ENCODE measurements at regions not wholly inside any gene's neighbourhood (a gene's known extent, or its start where the extent isn't known, plus 50 kb on each side); places are given as distances from the start of the nearest gene placed in this dataset.

- TF ChIP-seq, protein P1, sequence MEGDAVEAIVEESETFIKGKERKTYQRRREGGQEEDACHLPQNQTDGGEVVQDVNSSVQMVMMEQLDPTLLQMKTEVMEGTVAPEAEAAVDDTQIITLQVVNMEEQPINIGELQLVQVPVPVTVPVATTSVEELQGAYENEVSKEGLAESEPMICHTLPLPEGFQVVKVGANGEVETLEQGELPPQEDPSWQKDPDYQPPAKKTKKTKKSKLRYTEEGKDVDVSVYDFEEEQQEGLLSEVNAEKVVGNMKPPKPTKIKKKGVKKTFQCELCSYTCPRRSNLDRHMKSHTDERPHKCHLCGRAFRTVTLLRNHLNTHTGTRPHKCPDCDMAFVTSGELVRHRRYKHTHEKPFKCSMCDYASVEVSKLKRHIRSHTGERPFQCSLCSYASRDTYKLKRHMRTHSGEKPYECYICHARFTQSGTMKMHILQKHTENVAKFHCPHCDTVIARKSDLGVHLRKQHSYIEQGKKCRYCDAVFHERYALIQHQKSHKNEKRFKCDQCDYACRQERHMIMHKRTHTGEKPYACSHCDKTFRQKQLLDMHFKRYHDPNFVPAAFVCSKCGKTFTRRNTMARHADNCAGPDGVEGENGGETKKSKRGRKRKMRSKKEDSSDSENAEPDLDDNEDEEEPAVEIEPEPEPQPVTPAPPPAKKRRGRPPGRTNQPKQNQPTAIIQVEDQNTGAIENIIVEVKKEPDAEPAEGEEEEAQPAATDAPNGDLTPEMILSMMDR (IDR thresholded peaks at IDR 0.05; ENCODE audit: low read depth, low read length), result no peak
- no peak for DNase-seq (ENCODE audit: extremely low read depth, low read depth)
These were observed 860.0 kb upstream of the LCORL start for GRCh38 chr4:18881556-18881955.

DNA sequence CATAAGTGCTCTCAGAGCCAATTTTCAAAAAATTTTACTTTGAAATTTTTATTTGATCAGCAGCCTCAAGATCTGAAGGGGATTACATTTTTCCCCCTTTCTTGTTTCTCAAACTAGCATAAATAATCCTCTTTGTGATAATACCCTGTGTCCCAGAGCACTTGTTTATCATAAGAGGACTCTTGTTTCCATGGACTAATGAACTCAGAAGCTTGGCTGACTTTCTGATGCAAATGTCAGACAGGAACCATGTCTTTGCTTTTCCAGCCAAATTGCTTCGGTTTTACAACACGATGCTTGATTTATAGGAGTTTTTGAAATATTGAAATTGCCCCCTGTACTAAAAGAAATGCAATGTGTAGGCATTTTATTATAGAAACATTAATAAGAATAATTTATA is 859.3 kb upstream of the LCORL start:
- TF ChIP-seq, protein P1 (IDR thresholded peaks at IDR 0.05; ENCODE audit: low read depth, low read length), result no peak
- no peak for DNase-seq (ENCODE audit: extremely low read depth, low read depth)

GRCh38 chr4:18878561-18878960 is 857.0 kb upstream of the LCORL start:
- TF ChIP-seq, protein P1 (IDR thresholded peaks at IDR 0.05; ENCODE audit: low read depth, low read length), result no peak

DNA sequence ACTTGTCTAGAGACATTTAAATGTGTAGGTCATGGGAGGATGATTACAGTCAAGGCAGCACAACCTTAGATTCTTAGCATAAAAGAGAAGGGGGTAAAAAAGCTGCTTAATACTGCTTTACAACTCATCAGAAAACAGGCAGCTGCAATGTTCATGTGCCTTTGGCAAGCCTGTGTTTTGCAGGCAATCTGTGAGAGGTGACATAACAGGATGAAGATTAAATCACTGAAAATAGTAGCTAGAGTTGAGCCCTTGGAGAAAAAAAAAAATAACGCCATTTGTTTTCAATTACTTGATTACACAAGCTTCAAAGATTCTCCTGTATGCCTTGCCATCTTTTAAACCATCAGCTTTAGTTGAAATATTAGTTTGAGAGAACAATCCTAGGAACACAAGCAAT is 847.6 kb upstream of the LCORL start:
- no peak for DNase-seq (ENCODE audit: extremely low read depth, low read depth)

More at GRCh38 chr4:18878561-18878960, 857.0 kb upstream of the LCORL start:
- no peak for DNase-seq (ENCODE audit: extremely low read depth, low read depth)

GRCh38 chr4:18860836-18861530 is 839.4 kb upstream of the LCORL start:
- DNase-seq (ENCODE audit: extremely low read depth, low read depth), result no peak
- TF ChIP-seq, protein P1 (IDR thresholded peaks at IDR 0.05; ENCODE audit: low read depth, low read length), result no peak

More for the DNA sequence above, 847.6 kb upstream of the LCORL start:
- TF ChIP-seq, protein P1 (IDR thresholded peaks at IDR 0.05; ENCODE audit: low read depth, low read length), result no peak

- TF ChIP-seq, protein P1 (IDR thresholded peaks at IDR 0.05; ENCODE audit: low read depth, low read length), result no peak
- DNase-seq (ENCODE audit: extremely low read depth, low read depth), result no peak
These were observed 837.9 kb upstream of the LCORL start for GRCh38 chr4:18859468-18859867.

- TF ChIP-seq, protein P1 (IDR thresholded peaks at IDR 0.05; ENCODE audit: low read depth, low read length), result no peak
These were observed 836.8 kb upstream of the LCORL start for GRCh38 chr4:18858229-18858922.

More at GRCh38 chr4:18858229-18858922, 836.8 kb upstream of the LCORL start:
- DNase-seq (ENCODE audit: extremely low read depth, low read depth), result no peak

Data from AG09319 (cell line).